Cardiac muscle cell (in vitro differentiated cells and primary cell): ENCODE measurements at regions not wholly inside any gene's neighbourhood (a gene's known extent, or its start where the extent isn't known, plus 50 kb on each side); places are given as distances from the start of the nearest gene placed in this dataset.
"Not testable (repeated sequence)": the region's sequence is repeated elsewhere in the genome, so short reads cannot be mapped to it uniquely, and the experiment has no call there.

Experiments used
- DNase-seq, 2 donors: peaks; one replicate each; pipeline versions ENCODE4 v3.0.0 to v3.0.0-alpha.2; 2010 to 2017; ENCODE audit warnings: low read depth in 1 of 2, low spot score in 1 of 2
- H3K27ac ChIP-seq: fragments of 200-600 bp; sonication (generic); 2 replicates; pipeline ENCODE4 v1.5.1; 2016
- H3K27me3 ChIP-seq: fragments of 200-600 bp; sonication (generic); 2 replicates; pipeline ENCODE4 v1.6.0; 2016; ENCODE audit warnings: control low read depth
- H3K36me3 ChIP-seq: fragments of 200-600 bp; sonication (generic); 2 replicates; pipeline ENCODE4 v1.5.1; 2016; ENCODE audit warnings: control low read depth
- H3K4me1 ChIP-seq: fragments of 200-600 bp; sonication (generic); 2 replicates; pipeline ENCODE4 v1.8.1; 2017; ENCODE audit warnings: low read depth, mild to moderate bottlenecking, mixed run types
- H3K4me3 ChIP-seq: fragments of 200-600 bp; sonication (generic); 2 replicates; pipeline ENCODE4 v1.5.1; 2016; ENCODE audit warnings: mild to moderate bottlenecking
- H3K9me3 ChIP-seq: fragments of 200-600 bp; sonication (generic); 2 replicates; pipeline ENCODE4 v1.5.1; 2017; ENCODE audit warnings: low read depth, mild to moderate bottlenecking, control low read depth
- CTCF ChIP-seq: IDR thresholded peaks from 2 replicates; pipeline ENCODE4 v1.5.1; 2012; ENCODE audit warnings: low read depth, mild to moderate bottlenecking, low read length

- TF ChIP-seq CTCF: no peak
- H3K4me1 ChIP-seq: no peaks in the 10 kb centered on the region
- H3K36me3 ChIP-seq: no peaks in the 10 kb centered on the region
- DNase-seq: no peak
- H3K9me3 ChIP-seq: no peaks in the 10 kb centered on the region
- H3K27ac ChIP-seq: no peak overlapping the region
- H3K4me3 ChIP-seq: no peak overlapping the region
- H3K27me3 ChIP-seq: no peaks in the 10 kb centered on the region
Measured at GRCh38 chr3:66836363-66837152, 161.5 kb upstream of the KBTBD8 start.

GRCh38 chr3:66838704-66839103 lies 159.4 kb upstream of the KBTBD8 start:
- no peaks in the 10 kb centered on the region for H3K4me1 ChIP-seq
- no peak for TF ChIP-seq CTCF
- DNase-seq: no peak
- H3K36me3 ChIP-seq: no peaks in the 10 kb centered on the region
- H3K27me3 ChIP-seq: no peaks in the 10 kb centered on the region
- no peak overlapping the region for H3K4me3 ChIP-seq
- no peak overlapping the region for H3K27ac ChIP-seq
- H3K9me3 ChIP-seq: no peaks in the 10 kb centered on the region

GRCh38 chr3:66839508-66839907 lies 158.6 kb upstream of the KBTBD8 start:
- H3K4me1 ChIP-seq: no peaks in the 10 kb centered on the region
- DNase-seq: no peak
- no peak for TF ChIP-seq CTCF
- H3K9me3 ChIP-seq: no peaks in the 10 kb centered on the region
- H3K27me3 ChIP-seq: no peaks in the 10 kb centered on the region
- H3K36me3 ChIP-seq: no peaks in the 10 kb centered on the region
- no peak overlapping the region for H3K4me3 ChIP-seq
- H3K27ac ChIP-seq: no peak overlapping the region

GRCh38 chr3:66842761-66843464 lies 155.2 kb upstream of the KBTBD8 start:
- not testable (repeated sequence) for H3K9me3 ChIP-seq, H3K36me3 ChIP-seq, H3K4me1 ChIP-seq, H3K27ac ChIP-seq, DNase-seq, H3K4me3 ChIP-seq, H3K27me3 ChIP-seq

GRCh38 chr3:66851894-66852613 lies 146.1 kb upstream of the KBTBD8 start:
- no peak for DNase-seq
- Histone ChIP-seq H3K9me3 (no peaks in the 10 kb centered on the region), H3K27ac (no peak overlapping the region), H3K4me3 (no peak overlapping the region), H3K36me3 (no peaks in the 10 kb centered on the region), H3K4me1 (no peaks in the 10 kb centered on the region), H3K27me3 (no peaks in the 10 kb centered on the region)
- no peak for TF ChIP-seq CTCF
